ENCODE measurements at regions not wholly inside any gene's neighbourhood (a gene's known extent, or its start where the extent isn't known, plus 50 kb on each side); places are given as distances from the start of the nearest gene placed in this dataset.

- no peak for TF ChIP-seq MAX (IDR thresholded peaks at IDR 0.05; ENCODE audit: low read depth, low read length)
- TF ChIP-seq USF2 (IDR thresholded peaks at IDR 0.05; ENCODE audit: borderline replicate concordance, low read depth, low read length) = no peak
- no peak for TF ChIP-seq TCF3 (IDR thresholded peaks at IDR 0.05; ENCODE audit: borderline replicate concordance, insufficient read depth, low read depth, low read length)
- no peak for TF ChIP-seq KAT2A (conservative IDR thresholded peaks at IDR 0.05; ENCODE audit: control insufficient read depth, low read depth, low read length)
- no peak for TF ChIP-seq CTCF (IDR thresholded peaks at IDR 0.05 in 2 of 3, conservative IDR thresholded peaks at IDR 0.05 in 1 of 3; ENCODE audit: control insufficient read depth in 2 of 3, extremely low read depth in 1 of 3, insufficient read depth in 1 of 3, low read depth in 3 of 3, low read length in 3 of 3)
- no peak for TF ChIP-seq SUZ12 (IDR thresholded peaks at IDR 0.05; ENCODE audit: unreplicated experiment)
- TF ChIP-seq SIN3A (IDR thresholded peaks at IDR 0.05; ENCODE audit: low read depth, low read length) = no peak
- TF ChIP-seq CBX3 (IDR thresholded peaks at IDR 0.05; ENCODE audit: borderline replicate concordance, low read depth) = no peak
- TF ChIP-seq POLR2A (IDR thresholded peaks at IDR 0.05; ENCODE audit: low read depth, low read length) = no peak
- TF ChIP-seq CHD4 (IDR thresholded peaks at IDR 0.05) = no peak
Observed at GRCh38 chr7:50207686-50208255, 96.7 kb upstream of the IKZF1 start.

All from GM12878 (cell line).